Activated CD8-positive, alpha-beta T cell treated with anti-CD3 and anti-CD28 coated beads, Interleukin-2, amount 10 ng/mL, durations not matched to agents 7 days and 5 days (primary cell): ENCODE measurements at regions not wholly inside any gene's neighbourhood (a gene's known extent, or its start where the extent isn't known, plus 50 kb on each side); places are given as distances from the start of the nearest gene placed in this dataset.
A peak's percentile ranks its signal among the peaks of the same experiment; 100 is the strongest.

Source experiments
- ATAC-seq: fragments of 150-1000 bp; cut with Tn5 transposase; one replicate; pipeline ENCODE4 v1.10.0; 2021; ENCODE audit warnings: moderate library complexity
- CTCF ChIA-PET: fragments of 350-600 bp; sonication (Branson Sonifier 250); formaldehyde crosslinking; loops from one replicate; lab custom pipeline; 2021; ENCODE audit warnings: antibody characterized with exemption; lab: Charles Lee
- POLR2A ChIA-PET: fragments of 350-600 bp; sonication (Branson Sonifier 250); formaldehyde crosslinking; loops from one replicate; lab custom pipeline; 2021; ENCODE audit warnings: antibody characterized with exemption; lab: Charles Lee
- DNase-seq: peaks from one replicate; pipeline ENCODE4 v3.0.0-alpha.2; 2020
- H3K27ac Mint-ChIP-seq: one replicate; pipeline ENCODE4 v1.8.0; 2021; ENCODE audit warnings: mild to moderate bottlenecking, mixed read lengths
- H3K27me3 Mint-ChIP-seq: one replicate; pipeline ENCODE4 v1.8.0; 2021; ENCODE audit warnings: low read depth, mixed read lengths
- H3K36me3 Mint-ChIP-seq: one replicate; pipeline ENCODE4 v1.8.0; 2021; ENCODE audit warnings: low read depth, mixed read lengths
- H3K4me1 Mint-ChIP-seq: one replicate; pipeline ENCODE4 v1.8.0; 2021; ENCODE audit warnings: low read depth, mixed read lengths
- H3K4me3 Mint-ChIP-seq: one replicate; pipeline ENCODE4 v1.8.0; 2021; ENCODE audit warnings: mild to moderate bottlenecking, mixed read lengths
- H3K9me3 Mint-ChIP-seq: one replicate; pipeline ENCODE4 v1.8.0; 2022; ENCODE audit warnings: mixed read lengths; ENCODE audit not compliant: insufficient read depth

DNA sequence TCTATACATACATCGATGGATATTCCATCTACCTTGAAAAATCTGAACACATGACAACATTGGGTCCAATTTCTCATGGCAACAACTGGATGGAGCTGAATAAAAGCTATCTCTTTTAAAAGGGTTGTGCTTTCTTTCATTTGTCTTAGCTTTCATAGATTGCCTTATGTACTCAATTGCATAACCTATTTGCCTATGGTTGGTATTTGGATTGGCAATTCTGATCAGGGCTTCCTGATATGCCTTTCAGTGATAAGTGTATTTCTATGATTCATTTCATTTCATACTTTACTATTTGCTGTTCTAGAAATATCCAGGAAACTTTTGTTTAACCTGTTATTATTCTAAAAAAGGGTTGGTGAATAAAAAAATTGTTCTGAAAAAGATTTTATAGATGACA lies 509.9 kb downstream of the GRXCR1 start:
- CTCF ChIA-PET = no interaction called here
- H3K9me3 Mint-ChIP-seq = peaks cover 4% of the 10 kb centered on the region
- ATAC-seq (no peak), DNase-seq (no peak)
- POLR2A ChIA-PET = no interaction called here
- no peak overlapping the region for H3K4me3 Mint-ChIP-seq
- no peaks in the 10 kb centered on the region for H3K36me3 Mint-ChIP-seq
- H3K27ac Mint-ChIP-seq = no peak overlapping the region
- H3K4me1 Mint-ChIP-seq = no peaks in the 10 kb centered on the region
- no peaks in the 10 kb centered on the region for H3K27me3 Mint-ChIP-seq

DNA sequence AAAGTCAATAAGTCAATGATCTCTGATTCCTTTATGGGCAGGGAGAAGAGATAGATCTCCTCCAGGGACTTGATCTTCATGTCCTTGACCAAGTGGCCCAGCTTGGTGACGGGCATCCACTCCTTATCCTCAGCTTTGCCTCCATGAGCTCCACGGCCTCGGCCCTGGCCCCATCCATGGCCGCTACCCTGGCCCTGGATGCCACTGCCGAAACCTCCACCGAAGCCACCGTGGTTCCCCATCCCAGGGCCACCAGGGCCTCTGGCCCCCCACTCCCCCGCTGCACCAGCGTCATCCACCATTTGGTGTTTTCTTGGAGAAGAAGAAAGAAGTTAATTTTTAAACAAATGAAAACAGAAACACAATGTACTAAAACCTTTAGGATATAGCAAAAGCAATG lies 518.1 kb downstream of the GRXCR1 start:
- H3K4me1 Mint-ChIP-seq = no peaks in the 10 kb centered on the region
- H3K9me3 Mint-ChIP-seq = peaks cover 13% of the 10 kb centered on the region
- ATAC-seq (no peak), DNase-seq (no peak)
- no peak overlapping the region for H3K4me3 Mint-ChIP-seq
- CTCF ChIA-PET = no interaction called here
- H3K36me3 Mint-ChIP-seq = no peaks in the 10 kb centered on the region
- POLR2A ChIA-PET = no interaction called here
- no peak overlapping the region for H3K27ac Mint-ChIP-seq
- no peaks in the 10 kb centered on the region for H3K27me3 Mint-ChIP-seq

DNA sequence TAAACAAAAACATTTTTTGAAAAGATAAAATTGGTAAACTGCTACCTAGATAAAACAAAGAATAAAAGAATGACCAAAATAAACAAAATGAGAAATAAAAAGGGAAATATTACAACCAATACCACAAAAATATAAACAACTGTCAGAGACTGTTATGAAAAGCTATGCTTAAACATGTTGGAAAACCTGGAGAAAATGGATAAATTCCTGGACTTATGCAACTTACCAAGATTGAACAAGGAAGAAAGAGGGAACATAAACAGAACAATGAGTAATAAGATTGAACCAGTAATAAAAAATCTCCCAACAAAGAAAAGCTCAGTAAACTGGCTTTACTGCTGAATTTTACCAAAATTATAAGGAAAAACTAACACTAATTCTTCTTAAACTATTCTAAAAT lies 518.7 kb downstream of the GRXCR1 start:
- Mint-ChIP-seq H3K27ac (no peak overlapping the region), H3K9me3 (peaks cover 13% of the 10 kb centered on the region), H3K4me3 (no peak overlapping the region), H3K36me3 (no peaks in the 10 kb centered on the region), H3K27me3 (no peaks in the 10 kb centered on the region), H3K4me1 (no peaks in the 10 kb centered on the region)
- DNase-seq (no peak), ATAC-seq (no peak)
- POLR2A ChIA-PET = no interaction called here
- CTCF ChIA-PET = no interaction called here

DNA sequence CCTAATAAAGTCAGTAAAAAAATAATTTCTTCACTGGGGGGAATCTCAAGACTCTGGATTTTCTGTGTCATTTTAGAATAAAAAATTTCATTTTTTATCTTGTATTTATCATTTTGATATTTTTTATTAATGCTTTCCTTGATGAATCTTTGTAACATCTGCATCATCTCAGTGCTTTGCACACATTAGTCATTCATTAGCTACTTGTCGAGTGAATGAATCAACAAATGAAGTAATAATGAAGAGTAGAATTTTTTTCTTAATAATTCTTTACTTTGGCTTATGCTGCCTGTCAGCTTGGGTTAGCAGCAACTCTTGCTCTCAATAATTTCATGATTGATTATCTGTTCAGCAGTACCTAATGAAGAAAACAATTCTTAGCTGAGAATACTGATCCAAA lies 530.8 kb downstream of the GRXCR1 start:
- Mint-ChIP-seq H3K27ac (no peak overlapping the region), H3K4me1 (no peaks in the 10 kb centered on the region), H3K4me3 (no peak overlapping the region), H3K9me3 (peaks cover 12% of the 10 kb centered on the region), H3K27me3 (no peaks in the 10 kb centered on the region), H3K36me3 (no peaks in the 10 kb centered on the region)
- ChIA-PET POLR2A (no interaction called here), CTCF (no interaction called here)
- ATAC-seq (no peak), DNase-seq (no peak)

DNA sequence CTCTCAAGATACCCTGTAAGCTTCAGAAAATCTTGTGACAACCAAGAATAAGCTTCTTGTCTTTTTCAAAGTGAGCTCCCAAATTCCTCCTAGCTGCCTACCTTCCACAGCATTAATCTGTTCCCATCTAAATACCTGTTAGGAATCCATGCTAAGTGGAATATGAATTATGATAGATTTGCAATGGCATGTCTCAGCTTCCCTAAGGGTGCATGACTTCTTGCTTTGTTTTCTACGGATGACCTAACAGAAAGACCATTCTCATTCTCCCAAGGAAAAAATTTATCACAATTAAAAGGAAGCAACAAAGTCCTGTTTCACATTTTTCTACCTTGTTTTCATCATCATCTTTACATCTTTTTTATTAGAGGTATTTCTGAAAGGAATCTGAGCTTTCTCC lies 532.7 kb downstream of the GRXCR1 start:
- H3K27ac Mint-ChIP-seq = no peak overlapping the region
- no peaks in the 10 kb centered on the region for H3K4me1 Mint-ChIP-seq
- DNase-seq (no peak), ATAC-seq (no peak)
- no peaks in the 10 kb centered on the region for H3K27me3 Mint-ChIP-seq
- peaks cover 16% of the 10 kb centered on the region for H3K9me3 Mint-ChIP-seq
- CTCF ChIA-PET = no interaction called here
- no peaks in the 10 kb centered on the region for H3K36me3 Mint-ChIP-seq
- no peak overlapping the region for H3K4me3 Mint-ChIP-seq
- POLR2A ChIA-PET = no interaction called here

DNA sequence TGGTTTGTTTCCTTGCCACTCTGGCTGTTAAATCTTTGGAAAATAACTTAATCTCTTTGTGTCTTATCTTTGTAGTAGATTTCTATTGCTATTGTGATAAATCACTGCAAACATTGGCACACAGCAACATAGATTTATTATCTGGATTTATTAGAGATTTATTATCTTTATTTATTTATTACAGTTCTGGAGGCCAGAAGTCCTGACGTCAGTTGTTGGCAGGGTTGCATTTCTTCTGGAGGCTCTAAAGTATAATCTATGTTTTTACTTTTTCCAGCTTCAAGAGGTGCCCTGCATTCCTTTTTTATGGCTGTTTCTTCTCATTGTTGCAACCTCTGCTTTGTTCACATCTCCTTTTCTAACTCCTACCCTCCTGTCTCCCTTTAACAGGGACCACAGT lies 542.8 kb downstream of the GRXCR1 start:
- POLR2A ChIA-PET = no interaction called here
- Mint-ChIP-seq H3K4me1 (no peaks in the 10 kb centered on the region), H3K27ac (no peak overlapping the region), H3K9me3 (peaks cover 18% of the 10 kb centered on the region), H3K36me3 (no peaks in the 10 kb centered on the region), H3K27me3 (no peaks in the 10 kb centered on the region), H3K4me3 (no peak overlapping the region)
- no peak for ATAC-seq
- CTCF ChIA-PET = no interaction called here
- DNase-seq = no peak

DNA sequence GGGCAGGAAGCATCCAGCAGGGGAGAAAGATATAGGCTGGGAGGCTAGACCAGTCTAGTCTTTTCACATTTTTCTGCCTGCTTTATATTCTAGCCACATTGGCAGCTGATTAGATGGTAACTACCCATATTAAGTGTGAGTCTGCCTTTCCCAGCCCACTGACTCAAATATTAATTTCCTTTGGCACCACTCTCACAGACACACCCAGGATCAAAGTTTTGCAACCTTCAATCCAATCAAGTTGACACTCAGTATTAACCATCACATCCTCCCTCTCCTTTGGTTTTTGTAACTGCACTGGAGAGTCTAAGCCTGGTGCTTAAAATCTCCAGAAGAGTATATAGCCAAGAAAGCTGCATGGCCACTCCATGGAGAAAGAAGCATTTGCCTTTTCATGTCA lies 560.4 kb downstream of the GRXCR1 start:
- H3K36me3 Mint-ChIP-seq = no peaks in the 10 kb centered on the region
- H3K27ac Mint-ChIP-seq = no peak overlapping the region
- POLR2A ChIA-PET = no interaction called here
- no peaks in the 10 kb centered on the region for H3K9me3 Mint-ChIP-seq
- CTCF ChIA-PET = no interaction called here
- H3K4me1 Mint-ChIP-seq = no peaks in the 10 kb centered on the region
- ATAC-seq (peak; percentile 77), DNase-seq (no peak)
- no peak overlapping the region for H3K4me3 Mint-ChIP-seq
- H3K27me3 Mint-ChIP-seq = no peaks in the 10 kb centered on the region

DNA sequence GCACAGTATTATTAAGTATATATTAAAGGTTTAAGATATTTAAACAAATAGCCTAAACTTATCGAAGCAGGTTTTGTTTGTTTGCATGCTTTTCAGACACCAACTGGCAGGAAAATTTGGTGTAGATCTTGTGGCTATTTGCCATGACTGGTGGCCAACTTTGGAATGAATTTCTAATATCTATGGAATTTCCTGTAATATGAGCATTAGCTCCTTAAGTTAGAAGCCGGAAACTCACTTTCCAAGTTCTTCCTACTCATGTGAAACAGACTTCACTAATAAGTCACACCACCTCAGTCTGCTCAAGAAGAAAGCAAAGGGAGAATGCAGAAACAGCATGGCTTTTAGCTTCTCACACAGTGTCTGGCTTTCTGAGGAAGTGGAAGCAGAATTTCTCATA lies 563.9 kb downstream of the GRXCR1 start:
- ATAC-seq (no peak), DNase-seq (no peak)
- Mint-ChIP-seq H3K27ac (no peak overlapping the region), H3K4me3 (no peak overlapping the region), H3K36me3 (no peaks in the 10 kb centered on the region), H3K9me3 (peaks cover under 1% of the 10 kb centered on the region), H3K4me1 (no peaks in the 10 kb centered on the region), H3K27me3 (no peaks in the 10 kb centered on the region)
- ChIA-PET CTCF (no interaction called here), POLR2A (no interaction called here)

DNA sequence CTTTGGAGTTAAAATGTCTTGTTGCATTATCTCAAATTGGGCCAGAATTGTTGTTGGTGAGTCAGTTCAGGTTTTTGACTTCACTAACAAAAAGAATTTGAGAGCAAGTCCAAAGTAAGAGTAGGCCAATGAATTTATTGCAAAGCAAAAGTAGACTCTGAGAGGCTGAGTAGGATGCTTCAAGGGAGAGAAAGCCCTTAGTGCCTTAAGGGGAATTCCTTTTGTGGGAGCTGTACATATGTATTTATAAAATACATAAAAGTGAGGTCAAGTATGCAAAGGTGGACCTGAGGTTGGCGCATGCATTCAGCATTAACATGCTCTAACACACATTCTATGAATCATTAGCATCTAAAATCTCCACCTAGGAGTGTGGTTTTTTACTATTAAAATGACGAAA lies 565.4 kb downstream of the GRXCR1 start:
- ChIA-PET CTCF (no interaction called here), POLR2A (no interaction called here)
- no peaks in the 10 kb centered on the region for H3K36me3 Mint-ChIP-seq
- H3K4me3 Mint-ChIP-seq = no peak overlapping the region
- ATAC-seq (no peak), DNase-seq (no peak)
- H3K27ac Mint-ChIP-seq = no peak overlapping the region
- H3K27me3 Mint-ChIP-seq = no peaks in the 10 kb centered on the region
- H3K9me3 Mint-ChIP-seq = peaks cover 4% of the 10 kb centered on the region
- H3K4me1 Mint-ChIP-seq = no peaks in the 10 kb centered on the region

DNA sequence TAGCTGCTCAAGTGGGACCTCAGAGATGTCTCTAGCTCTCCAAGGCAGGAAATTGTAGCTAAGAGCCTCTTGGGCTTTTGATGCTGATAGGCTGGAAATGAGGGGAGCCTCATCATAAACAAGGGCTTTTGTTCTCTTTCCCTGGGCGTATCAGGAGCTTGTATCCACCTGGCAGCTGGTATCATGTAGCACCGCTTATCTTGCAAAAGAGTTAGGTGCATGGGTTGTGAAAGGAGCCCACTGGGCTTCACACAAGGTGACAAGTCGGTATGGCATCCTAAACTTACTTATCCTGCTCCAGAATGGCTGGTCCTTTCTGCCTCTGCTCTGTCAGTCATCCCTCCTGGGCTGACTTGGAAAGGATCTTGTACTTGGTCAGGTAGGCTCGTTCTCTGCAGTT lies 565.8 kb downstream of the GRXCR1 start:
- Mint-ChIP-seq H3K4me3 (no peak overlapping the region), H3K4me1 (no peaks in the 10 kb centered on the region), H3K27me3 (no peaks in the 10 kb centered on the region), H3K36me3 (no peaks in the 10 kb centered on the region), H3K9me3 (peaks cover 5% of the 10 kb centered on the region), H3K27ac (no peak overlapping the region)
- ATAC-seq (no peak), DNase-seq (no peak)
- ChIA-PET POLR2A (no interaction called here), CTCF (no interaction called here)

DNA sequence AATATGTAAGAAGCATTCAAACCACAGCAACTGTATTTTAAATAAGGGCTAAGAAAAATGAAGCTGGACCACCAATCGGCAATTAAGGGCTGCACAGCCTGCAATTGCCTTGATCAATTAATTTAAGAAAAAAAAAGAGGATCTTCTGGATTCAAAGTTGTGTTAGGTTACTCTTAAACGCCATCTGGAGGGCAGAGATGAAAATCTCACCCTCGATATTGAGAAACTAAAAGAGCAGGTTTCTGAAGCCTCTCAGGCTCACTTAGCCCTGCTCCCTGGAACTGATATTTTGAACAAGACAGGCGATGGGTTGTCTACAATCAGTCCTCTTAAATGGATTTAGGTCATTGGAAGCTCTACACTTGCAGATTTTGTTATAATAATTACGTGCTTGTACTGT lies 579.4 kb downstream of the GRXCR1 start:
- Mint-ChIP-seq H3K27ac (no peak overlapping the region), H3K27me3 (no peaks in the 10 kb centered on the region), H3K36me3 (no peaks in the 10 kb centered on the region), H3K4me3 (no peak overlapping the region), H3K4me1 (no peaks in the 10 kb centered on the region), H3K9me3 (peaks cover 36% of the 10 kb centered on the region)
- DNase-seq (no peak), ATAC-seq (no peak)
- ChIA-PET POLR2A (no interaction called here), CTCF (no interaction called here)

DNA sequence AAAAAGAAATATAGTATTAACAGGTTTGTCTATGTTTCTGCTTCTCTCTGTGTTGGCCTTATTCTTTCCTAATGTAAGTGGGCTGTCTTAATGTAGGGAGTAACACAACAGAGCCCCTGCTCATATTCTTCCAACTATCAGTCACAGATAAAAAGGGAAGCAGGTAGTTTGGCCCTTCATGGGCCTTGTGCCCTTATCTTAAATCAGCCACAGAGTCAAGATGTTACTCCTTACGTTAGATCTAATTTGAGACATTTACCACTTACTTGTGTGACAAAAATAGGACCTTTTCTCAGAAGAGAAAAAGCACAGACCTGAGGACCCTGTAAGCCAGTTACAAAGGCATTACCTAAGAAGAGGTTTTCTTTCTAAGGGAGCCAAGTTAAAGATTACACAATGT lies 589.0 kb downstream of the GRXCR1 start:
- ATAC-seq (no peak), DNase-seq (no peak)
- Mint-ChIP-seq H3K36me3 (no peaks in the 10 kb centered on the region), H3K27me3 (no peaks in the 10 kb centered on the region), H3K9me3 (peaks cover 4% of the 10 kb centered on the region), H3K27ac (no peak overlapping the region), H3K4me3 (no peak overlapping the region), H3K4me1 (no peaks in the 10 kb centered on the region)
- ChIA-PET CTCF (no interaction called here), POLR2A (no interaction called here)

DNA sequence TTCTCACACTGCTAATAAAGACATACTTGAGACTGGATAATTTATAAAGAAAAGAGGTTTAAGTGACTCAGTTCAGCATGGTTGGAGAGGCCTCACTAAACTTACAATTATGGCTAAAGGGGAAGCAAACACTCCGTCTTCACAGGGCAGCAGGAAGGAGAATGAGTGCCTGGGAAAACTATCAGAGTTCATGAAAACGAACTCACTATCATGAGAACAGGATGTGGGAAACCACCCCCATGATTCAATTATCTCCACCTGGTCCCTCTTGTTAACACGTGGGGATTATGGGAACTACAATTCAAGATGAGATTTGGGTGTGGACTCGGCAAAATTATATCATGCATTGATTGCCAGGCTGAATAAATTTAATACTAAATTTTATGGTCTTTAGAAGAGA lies 592.7 kb downstream of the GRXCR1 start:
- ATAC-seq (no peak), DNase-seq (no peak)
- CTCF ChIA-PET = no interaction called here
- POLR2A ChIA-PET = no interaction called here
- Mint-ChIP-seq H3K27me3 (no peaks in the 10 kb centered on the region), H3K4me3 (no peak overlapping the region), H3K36me3 (no peaks in the 10 kb centered on the region), H3K4me1 (no peaks in the 10 kb centered on the region), H3K9me3 (peaks cover 12% of the 10 kb centered on the region), H3K27ac (no peak overlapping the region)
